H1 (cell line): ENCODE measurements at regions not wholly inside any gene's neighbourhood (a gene's known extent, or its start where the extent isn't known, plus 50 kb on each side); places are given as distances from the start of the nearest gene placed in this dataset.

Experiments
- BACH1 ChIP-seq: IDR thresholded peaks from 2 replicates; pipeline ENCODE4 v1.6.1; 2012; ENCODE audit warnings: low read length, improper control_type of control experiment
- BCL11A ChIP-seq, 2 experiments: IDR thresholded peaks; one replicate each; pipeline ENCODE4 v1.6.1; 2011; ENCODE audit warnings: low read depth in 2 of 2, low read length in 2 of 2, mild to moderate bottlenecking in 2 of 2
- BRCA1 ChIP-seq: IDR thresholded peaks from 2 replicates; pipeline ENCODE4 v1.6.1; 2012; ENCODE audit warnings: low read depth, low read length, improper control_type of control experiment
- CBX5 ChIP-seq: fragments of 300-800, 300-1000 bp; sonication (generic); IDR thresholded peaks from 2 replicates; pipeline ENCODE4 v1.7.1; 2016; ENCODE audit warnings: antibody characterized with exemption, low read length, low read depth
- CHD1 ChIP-seq: IDR thresholded peaks from 2 replicates; pipeline ENCODE4 v1.6.1; 2012; ENCODE audit warnings: low read depth, low read length, improper control_type of control experiment
- CHD7 ChIP-seq: fragments of 300-600 bp; sonication (generic); IDR thresholded peaks from 2 replicates; pipeline ENCODE4 v1.7.1; 2012; ENCODE audit warnings: low read length, moderate library complexity, mild to moderate bottlenecking, inconsistent platforms; ENCODE audit not compliant: insufficient replicate concordance
- CTBP2 ChIP-seq: IDR thresholded peaks from 2 replicates; pipeline ENCODE4 v1.7.0; 2011; ENCODE audit warnings: borderline replicate concordance, mild to moderate bottlenecking, moderate library complexity, mixed read lengths, low read length; ENCODE audit not compliant: insufficient read depth, insufficient read length
- JUND ChIP-seq: IDR thresholded peaks from 2 replicates; pipeline ENCODE4 v1.6.1; 2011; ENCODE audit warnings: mild to moderate bottlenecking, improper control_type of control experiment, low read length
- MAX ChIP-seq: IDR thresholded peaks from 2 replicates; pipeline ENCODE4 v1.6.1; 2012; ENCODE audit warnings: inconsistent platforms
- POLR2A ChIP-seq, 2 experiments: IDR thresholded peaks; 1 replicate in 1 of 2; 2 replicates in 1 of 2; pipeline ENCODE4 v1.6.1; 2011; ENCODE audit warnings: low read depth in 2 of 2, low read length in 2 of 2, mild to moderate bottlenecking in 2 of 2; ENCODE audit errors: control extremely low read depth in 1 of 2
- RAD21 ChIP-seq, 2 experiments: IDR thresholded peaks in 1 of 2; conservative IDR thresholded peaks in 1 of 2; 2 replicates each; pipeline ENCODE4 v1.6.1; 2011; ENCODE audit warnings: low read depth in 2 of 2, low read length in 2 of 2, improper control_type of control experiment in 1 of 2, inconsistent platforms in 1 of 2, mild to moderate bottlenecking in 1 of 2, moderate library complexity in 1 of 2
- RXRA ChIP-seq: IDR thresholded peaks from 2 replicates; pipeline ENCODE4 v1.6.1; 2011; ENCODE audit warnings: low read depth, mild to moderate bottlenecking, low read length, moderate library complexity; ENCODE audit not compliant: insufficient read depth
- SUZ12 ChIP-seq: fragments of 200-600 bp; sonication (generic); IDR thresholded peaks from 2 replicates; pipeline ENCODE4 v1.6.1; 2012; ENCODE audit warnings: mild to moderate bottlenecking, inconsistent platforms, low read length, moderate library complexity, mixed read lengths

- TF ChIP-seq CHD7 (no peak), BACH1 (no peak), RAD21 (IDR thresholded peaks at IDR 0.05 in 1 of 2, conservative IDR thresholded peaks at IDR 0.05 in 1 of 2; ENCODE audit: low read depth in 2 of 2, low read length in 2 of 2) (no peak), BCL11A (IDR thresholded peaks at IDR 0.05; ENCODE audit: low read depth in 2 of 2, low read length in 2 of 2) (no peak), CHD1 (no peak), CTBP2 (no peak), POLR2A (IDR thresholded peaks at IDR 0.05; ENCODE audit: control extremely low read depth in 1 of 2, low read depth in 2 of 2, low read length in 2 of 2) (no peak), SUZ12 (no peak), CBX5 (no peak), RXRA (no peak), MAX (no peak), JUND (no peak), BRCA1 (no peak)
Observed at GRCh38 chr11:45592636-45593035, 72.8 kb downstream of the CHST1 start (continued).
